Kidney epithelial cell (primary cell): ENCODE measurements at regions not wholly inside any gene's neighbourhood (a gene's known extent, or its start where the extent isn't known, plus 50 kb on each side); places are given as distances from the start of the nearest gene placed in this dataset.
"Not testable (repeated sequence)": the region's sequence is repeated elsewhere in the genome, so short reads cannot be mapped to it uniquely, and the experiment has no call there.

Experiments
- DNase-seq: peaks from one replicate; pipeline ENCODE4 v3.0.0-alpha.2; 2010; ENCODE audit warnings: low read depth
- H3K27me3 ChIP-seq: 2 replicates; pipeline ENCODE4 v1.6.0; 2011; ENCODE audit warnings: low read length; ENCODE audit not compliant: control insufficient read depth, insufficient read depth
- H3K36me3 ChIP-seq: 2 replicates; pipeline ENCODE4 v1.5.1; 2011; ENCODE audit warnings: low read length; ENCODE audit not compliant: control insufficient read depth, insufficient read depth
- H3K4me3 ChIP-seq: 2 replicates; pipeline ENCODE4 v1.5.1; 2011; ENCODE audit warnings: low read depth, mild to moderate bottlenecking, control low read depth, low read length
- TF ChIP-seq, protein P1 (sequence below): IDR thresholded peaks from 2 replicates; pipeline ENCODE4 v1.5.1; 2011; ENCODE audit warnings: mild to moderate bottlenecking, moderate library complexity, low read length, control low read depth, inconsistent platforms; ENCODE audit not compliant: insufficient read depth, poor library complexity, severe bottlenecking

DNA sequence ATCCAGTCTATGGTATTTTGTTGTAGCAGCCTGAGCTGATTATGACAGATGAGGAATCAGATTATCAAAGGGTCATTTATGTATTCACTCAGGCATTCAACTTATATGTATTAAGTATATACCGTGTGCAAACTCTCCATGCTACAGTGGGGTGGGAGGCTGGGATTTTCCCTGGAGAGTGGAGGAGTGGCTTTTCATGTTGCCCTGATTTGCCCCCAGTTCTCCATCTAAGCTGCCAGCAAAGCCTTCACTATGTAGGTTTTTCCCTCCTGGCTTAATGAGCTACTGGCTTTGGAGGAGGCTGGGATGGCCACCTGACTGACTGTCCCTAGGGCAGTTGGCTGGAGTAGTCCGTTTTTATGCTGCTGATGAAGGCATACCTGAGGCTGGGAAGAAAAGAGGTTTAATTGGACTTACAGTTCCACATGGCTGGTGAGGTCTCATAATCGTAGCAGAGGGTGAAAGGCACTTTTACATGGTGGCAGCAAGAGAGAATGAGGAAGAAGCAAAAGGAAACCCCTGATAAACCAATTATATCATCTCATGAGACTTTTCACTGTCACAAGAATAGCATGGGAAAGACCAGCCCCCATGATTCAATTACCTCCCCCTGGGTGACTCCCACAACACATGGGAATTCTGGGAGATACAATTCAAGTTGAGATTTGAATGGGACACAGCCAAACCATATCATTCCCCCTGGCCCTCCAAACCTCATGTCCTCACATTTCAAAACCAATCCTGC, 253.9 kb downstream of the RPLP1 start:
- Histone ChIP-seq H3K4me3 (no peak overlapping the region), H3K36me3 (no peaks in the 10 kb centered on the region), H3K27me3 (no peaks in the 10 kb centered on the region)
- no peak for DNase-seq
- TF ChIP-seq, protein P1, sequence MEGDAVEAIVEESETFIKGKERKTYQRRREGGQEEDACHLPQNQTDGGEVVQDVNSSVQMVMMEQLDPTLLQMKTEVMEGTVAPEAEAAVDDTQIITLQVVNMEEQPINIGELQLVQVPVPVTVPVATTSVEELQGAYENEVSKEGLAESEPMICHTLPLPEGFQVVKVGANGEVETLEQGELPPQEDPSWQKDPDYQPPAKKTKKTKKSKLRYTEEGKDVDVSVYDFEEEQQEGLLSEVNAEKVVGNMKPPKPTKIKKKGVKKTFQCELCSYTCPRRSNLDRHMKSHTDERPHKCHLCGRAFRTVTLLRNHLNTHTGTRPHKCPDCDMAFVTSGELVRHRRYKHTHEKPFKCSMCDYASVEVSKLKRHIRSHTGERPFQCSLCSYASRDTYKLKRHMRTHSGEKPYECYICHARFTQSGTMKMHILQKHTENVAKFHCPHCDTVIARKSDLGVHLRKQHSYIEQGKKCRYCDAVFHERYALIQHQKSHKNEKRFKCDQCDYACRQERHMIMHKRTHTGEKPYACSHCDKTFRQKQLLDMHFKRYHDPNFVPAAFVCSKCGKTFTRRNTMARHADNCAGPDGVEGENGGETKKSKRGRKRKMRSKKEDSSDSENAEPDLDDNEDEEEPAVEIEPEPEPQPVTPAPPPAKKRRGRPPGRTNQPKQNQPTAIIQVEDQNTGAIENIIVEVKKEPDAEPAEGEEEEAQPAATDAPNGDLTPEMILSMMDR = no peak

DNA sequence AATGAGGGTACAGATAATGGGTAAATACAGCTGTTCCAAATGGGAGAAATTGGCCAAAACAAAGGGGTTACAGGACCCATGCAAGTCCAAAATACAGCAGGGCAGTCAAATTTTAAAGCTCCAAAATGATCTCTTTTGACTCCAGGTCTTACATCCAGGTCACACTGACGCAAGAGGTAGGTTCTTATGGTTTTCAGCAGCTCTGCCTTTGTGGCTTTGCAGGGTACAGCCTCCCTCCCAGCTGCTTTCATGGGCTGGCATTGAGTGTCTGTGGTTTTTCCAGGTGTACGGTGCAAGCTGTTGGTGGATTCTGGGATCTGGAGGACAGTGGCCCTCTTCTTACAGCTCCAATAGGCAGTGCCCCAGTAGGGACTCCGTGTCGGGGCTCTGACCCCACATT, 254.6 kb downstream of the RPLP1 start:
- H3K36me3 ChIP-seq, DNase-seq, H3K4me3 ChIP-seq, H3K27me3 ChIP-seq: not testable (repeated sequence)

DNA sequence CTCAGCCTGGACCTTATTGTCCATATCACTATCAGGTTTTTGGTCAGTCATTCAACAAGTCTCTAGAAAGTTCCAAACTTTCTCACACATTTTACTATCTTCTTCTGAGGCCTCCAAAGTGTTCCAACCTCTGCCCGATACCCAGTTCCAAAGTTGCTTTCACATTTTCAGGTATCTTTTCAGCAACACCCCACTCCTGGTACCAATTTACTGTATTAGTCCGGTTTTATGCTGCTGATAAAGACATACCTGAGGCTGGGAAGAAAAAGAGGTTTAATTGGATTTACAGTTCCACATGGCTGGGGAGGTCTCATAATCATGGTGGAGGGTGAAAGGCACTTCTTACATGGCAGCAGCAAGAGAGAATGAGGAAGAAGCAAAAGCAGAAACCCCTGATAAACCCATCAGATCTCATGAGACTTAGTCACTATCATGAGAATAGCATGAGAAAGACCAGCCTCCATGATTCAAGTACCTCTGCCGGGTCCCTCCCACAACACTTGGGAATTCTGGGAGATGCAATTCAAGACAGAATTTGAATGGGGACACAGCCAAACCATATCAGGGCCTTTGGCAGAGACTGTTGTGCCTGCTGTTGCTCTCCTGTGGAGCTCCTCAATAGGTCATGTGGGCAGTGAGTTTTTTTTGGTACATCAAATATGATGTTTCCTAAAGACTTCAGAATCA, 256.0 kb downstream of the RPLP1 start:
- not testable (repeated sequence) for H3K4me3 ChIP-seq, H3K36me3 ChIP-seq, H3K27me3 ChIP-seq, DNase-seq

DNA sequence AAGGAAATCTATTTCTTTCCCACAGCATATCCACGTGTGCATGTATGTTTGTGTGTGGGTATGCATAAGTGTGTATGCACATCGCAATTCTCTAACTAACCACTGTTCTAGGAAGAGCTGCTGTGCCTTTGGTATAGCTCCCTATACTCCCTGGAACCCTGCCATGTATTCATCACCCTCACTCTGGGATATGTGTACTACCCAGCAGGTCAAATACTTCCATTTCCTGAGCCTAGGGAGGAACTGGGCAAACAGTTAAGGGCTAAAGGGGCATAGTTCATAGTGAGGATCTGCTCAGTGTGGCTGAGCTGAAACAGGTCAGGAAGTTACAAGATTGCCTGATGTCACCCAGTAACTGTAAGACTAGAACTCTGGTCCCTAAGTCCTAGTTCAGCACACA, 260.4 kb downstream of the RPLP1 start:
- DNase-seq = no peak
- Histone ChIP-seq H3K4me3 (no peak overlapping the region), H3K36me3 (no peaks in the 10 kb centered on the region), H3K27me3 (peaks cover 2% of the 10 kb centered on the region)
- TF ChIP-seq, protein P1 = no peak

DNA sequence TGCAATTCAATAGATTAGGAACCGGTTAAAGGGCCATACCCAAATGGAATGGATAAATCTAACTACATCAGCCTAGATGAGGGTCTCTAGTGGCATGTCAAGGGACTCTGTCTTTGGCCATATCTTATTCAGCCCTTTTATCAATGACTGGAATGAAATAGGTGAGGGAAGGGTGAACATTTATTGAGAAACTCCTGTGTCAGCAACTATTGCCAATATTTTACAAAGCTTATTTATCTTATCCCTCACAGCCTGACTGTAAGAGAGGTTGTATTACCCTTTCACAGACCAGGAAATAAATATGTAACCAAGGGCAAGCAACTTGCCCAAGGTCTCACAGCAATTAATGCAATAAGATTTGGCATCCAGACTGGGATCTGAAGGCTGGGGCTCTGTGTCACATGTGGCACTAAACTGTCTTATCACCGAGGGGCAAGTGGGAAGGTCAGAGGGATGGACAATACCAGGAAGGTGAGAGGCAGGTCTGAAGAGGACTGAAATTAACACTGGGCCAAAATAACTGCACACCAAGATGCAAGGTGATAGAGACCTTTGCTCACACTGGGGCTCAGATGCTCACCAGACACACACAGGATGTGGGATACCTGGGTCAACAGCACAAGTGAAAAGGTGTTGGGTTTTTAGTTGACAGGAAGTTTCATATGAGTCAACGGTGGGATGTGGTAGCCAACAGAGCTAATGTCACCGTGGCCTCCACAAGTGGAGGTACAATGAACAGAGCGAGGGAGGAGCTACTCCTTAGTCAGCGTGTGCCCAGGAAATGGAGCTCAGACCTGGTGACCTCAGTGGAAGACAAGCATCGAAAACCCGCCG, 261.3 kb downstream of the RPLP1 start:
- TF ChIP-seq, protein P1 = no peak
- DNase-seq = no peak
- Histone ChIP-seq H3K27me3 (peaks cover 2% of the 10 kb centered on the region), H3K36me3 (no peaks in the 10 kb centered on the region), H3K4me3 (no peak overlapping the region)

DNA sequence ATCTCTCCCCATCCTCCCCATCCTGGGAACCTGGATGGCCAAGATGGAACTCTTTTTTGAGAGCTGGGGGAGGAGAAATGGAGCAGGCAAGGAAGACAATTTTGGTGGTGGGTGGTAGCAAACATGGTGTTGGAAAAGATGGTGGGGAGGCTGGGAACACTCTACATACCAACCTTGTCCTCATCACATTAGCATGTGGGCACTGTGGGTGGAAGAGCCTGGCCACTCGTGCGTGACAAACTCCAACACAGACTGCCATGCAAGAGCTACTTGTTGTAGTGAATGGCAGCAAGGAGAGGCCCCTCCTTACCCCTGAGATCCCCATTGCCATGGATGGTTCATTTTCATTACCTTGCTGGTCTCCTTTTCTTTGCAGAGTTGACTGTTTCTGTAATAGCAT, 262.6 kb downstream of the RPLP1 start:
- H3K27me3 ChIP-seq = peaks cover 2% of the 10 kb centered on the region
- no peaks in the 10 kb centered on the region for H3K36me3 ChIP-seq
- no peak for DNase-seq
- TF ChIP-seq, protein P1 = no peak
- H3K4me3 ChIP-seq = no peak overlapping the region
